OCI-LY1 (cell line): ENCODE measurements at regions not wholly inside any gene's neighbourhood (a gene's known extent, or its start where the extent isn't known, plus 50 kb on each side); places are given as distances from the start of the nearest gene placed in this dataset.

Source experiments
- EZH2 ChIP-seq: fragments of 200-600 bp; sonication (generic), shearing (Covaris generic); IDR thresholded peaks from 2 replicates; pipeline ENCODE4 v1.8.0; 2017; ENCODE audit warnings: borderline replicate concordance, mixed run types, mild to moderate bottlenecking, antibody characterized with exemption, low read length, moderate library complexity, mixed read lengths
- TF ChIP-seq, protein P1 (sequence below): fragments of 200-600 bp; sonication (generic), shearing (Covaris generic); IDR thresholded peaks from 2 replicates; pipeline ENCODE4 v1.5.1; 2017; ENCODE audit warnings: mild to moderate bottlenecking, antibody characterized with exemption, low read length, moderate library complexity, mixed read lengths

- TF ChIP-seq, protein P1, sequence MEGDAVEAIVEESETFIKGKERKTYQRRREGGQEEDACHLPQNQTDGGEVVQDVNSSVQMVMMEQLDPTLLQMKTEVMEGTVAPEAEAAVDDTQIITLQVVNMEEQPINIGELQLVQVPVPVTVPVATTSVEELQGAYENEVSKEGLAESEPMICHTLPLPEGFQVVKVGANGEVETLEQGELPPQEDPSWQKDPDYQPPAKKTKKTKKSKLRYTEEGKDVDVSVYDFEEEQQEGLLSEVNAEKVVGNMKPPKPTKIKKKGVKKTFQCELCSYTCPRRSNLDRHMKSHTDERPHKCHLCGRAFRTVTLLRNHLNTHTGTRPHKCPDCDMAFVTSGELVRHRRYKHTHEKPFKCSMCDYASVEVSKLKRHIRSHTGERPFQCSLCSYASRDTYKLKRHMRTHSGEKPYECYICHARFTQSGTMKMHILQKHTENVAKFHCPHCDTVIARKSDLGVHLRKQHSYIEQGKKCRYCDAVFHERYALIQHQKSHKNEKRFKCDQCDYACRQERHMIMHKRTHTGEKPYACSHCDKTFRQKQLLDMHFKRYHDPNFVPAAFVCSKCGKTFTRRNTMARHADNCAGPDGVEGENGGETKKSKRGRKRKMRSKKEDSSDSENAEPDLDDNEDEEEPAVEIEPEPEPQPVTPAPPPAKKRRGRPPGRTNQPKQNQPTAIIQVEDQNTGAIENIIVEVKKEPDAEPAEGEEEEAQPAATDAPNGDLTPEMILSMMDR, result no peak
- no peak for TF ChIP-seq EZH2
Measured at GRCh38 chr15:23850666-23851065, 163.6 kb upstream of the NDN start.
